HG03469 (cell line): ENCODE measurements at regions not wholly inside any gene's neighbourhood (a gene's known extent, or its start where the extent isn't known, plus 50 kb on each side); places are given as distances from the start of the nearest gene placed in this dataset.
A peak's percentile ranks its signal among the peaks of the same experiment; 100 is the strongest.

Experiments
- ATAC-seq: cut with Tn5 transposase; IDR thresholded peaks from one replicate; pipeline ENCODE4 v1.9.1; 2021; ENCODE audit warnings: mild to moderate bottlenecking, moderate library complexity, moderate number of reproducible peaks; ENCODE audit not compliant: unreplicated experiment

DNA sequence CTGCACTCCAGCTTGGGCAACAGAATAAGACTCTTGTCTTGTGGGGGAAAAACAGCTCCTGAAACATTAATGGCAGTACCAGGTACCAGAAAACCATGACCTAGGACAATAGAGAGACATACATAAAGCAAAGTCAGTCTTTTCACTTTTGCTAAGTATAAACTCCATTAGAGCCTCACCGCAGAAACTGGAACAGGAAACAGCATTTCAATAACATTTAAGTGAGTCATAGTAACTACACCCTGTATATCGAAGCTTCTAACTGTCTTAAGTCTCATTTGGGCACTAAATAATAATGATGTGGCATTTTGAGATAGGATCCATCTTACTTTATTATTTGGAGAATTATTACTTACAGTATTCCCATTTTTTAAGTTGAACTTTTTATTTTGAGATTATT is 517.8 kb upstream of the CELF2 start:
- ATAC-seq: no peak

DNA sequence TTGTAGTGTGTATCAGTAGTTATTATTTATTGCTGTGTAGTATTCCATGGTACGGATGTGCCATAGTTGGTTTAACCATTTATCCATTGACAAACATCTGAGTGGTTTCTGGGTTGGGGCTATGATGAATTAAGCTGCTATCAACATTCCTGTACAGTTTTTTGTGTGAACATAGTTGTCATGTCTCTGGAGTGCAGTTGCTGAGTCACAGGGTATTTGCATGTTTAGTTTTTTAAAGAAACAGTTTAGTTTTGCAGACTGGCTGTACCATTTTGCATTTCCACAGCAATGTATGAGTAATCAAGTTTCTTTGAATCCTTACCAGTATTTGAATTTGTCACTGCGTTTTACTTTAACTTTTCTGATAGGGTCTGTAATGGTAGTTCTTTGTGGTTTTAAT is 516.7 kb upstream of the CELF2 start:
- no peak for ATAC-seq

DNA sequence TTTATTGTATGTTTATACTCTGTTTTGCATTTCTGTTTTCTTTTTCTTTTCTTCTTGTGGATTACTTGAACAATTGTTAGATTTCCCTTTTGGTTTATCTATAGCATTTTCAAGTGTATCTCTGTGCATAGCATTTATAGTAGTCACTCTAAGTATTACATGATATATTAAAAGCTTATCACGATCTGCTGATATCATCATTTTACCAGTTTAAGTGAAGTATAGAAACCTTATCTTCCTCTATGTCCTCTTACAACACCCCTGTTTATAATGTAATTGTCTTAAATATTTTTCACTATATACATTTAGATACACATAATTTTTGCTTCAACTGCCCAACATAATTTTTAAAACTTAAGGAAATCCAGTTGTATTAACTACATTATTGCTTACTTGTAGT is 513.9 kb upstream of the CELF2 start:
- no peak for ATAC-seq

DNA sequence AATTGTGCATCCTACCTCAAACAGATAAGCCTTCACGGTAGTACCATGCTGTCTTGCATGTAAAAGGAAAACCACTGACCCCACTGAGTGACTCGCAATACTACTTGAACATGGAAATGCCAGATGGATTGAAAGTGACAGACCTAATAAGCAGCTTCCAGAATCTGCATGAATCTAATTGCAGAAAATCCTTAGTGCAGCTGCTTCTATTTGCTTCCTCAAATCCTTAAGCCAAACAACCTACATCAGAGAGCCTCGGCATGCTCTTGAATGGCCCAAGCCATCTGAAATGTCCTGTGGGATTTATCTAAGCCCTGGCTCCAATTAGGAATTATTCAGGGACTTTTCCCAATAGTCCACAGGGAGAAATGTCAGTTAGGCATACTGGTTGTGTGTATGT is 509.5 kb upstream of the CELF2 start:
- no peak for ATAC-seq

DNA sequence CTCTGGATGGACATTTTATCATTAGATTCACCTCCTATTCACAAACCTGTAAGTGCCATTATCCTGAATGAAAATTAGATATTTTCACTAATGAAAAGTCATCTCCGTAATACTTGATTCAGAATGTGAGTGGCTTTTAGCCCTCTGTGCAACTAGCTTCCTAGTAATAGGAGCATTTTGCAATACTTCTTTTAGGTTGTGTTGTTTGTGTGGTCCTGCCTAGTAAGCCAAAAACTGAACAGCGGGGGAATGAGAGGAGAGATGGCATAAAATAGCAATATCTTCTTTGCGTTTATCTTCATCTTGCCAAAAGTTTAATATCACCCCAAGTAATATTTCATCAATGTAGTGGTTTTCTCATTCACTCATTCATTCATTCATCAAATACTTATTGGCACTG is 507.5 kb upstream of the CELF2 start:
- ATAC-seq: no peak

DNA sequence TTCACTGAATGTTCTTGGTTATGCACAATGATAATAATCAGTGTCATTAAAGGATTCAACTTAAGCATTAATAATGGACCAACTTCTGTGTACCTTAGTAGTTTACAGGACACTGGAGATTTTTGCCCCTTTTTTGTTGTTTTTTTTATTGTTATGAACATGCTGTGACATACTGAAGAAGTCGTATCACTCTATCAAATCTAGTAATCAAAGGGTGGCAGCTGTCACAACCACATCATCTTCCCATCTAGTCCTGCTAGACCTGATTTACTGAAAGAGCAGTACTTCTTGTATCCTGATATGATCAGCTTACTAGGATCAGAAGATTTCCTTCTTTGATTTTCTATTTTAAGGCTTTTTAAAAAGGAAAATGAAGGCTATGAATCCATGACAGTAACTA is 504.6 kb upstream of the CELF2 start:
- no peak for ATAC-seq

DNA sequence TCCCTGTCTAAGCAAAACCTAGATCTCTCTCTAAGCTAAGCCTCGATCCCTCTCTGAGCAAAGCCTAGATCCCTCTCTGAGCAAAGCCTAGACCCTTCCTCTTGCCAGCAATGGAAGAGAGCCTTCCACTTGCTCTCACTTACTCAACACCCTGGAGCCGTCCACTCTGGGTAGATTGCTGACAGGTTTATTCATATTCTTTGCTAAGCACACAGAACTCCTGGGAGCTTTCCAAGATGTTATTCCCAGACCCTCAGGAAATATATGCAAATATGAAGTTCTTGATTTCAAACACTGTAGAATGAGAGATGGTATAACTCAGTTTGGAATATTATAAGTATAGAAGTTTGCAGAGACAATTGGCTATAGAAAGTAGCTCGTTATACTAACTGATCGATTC is 503.8 kb upstream of the CELF2 start:
- ATAC-seq: no peak

DNA sequence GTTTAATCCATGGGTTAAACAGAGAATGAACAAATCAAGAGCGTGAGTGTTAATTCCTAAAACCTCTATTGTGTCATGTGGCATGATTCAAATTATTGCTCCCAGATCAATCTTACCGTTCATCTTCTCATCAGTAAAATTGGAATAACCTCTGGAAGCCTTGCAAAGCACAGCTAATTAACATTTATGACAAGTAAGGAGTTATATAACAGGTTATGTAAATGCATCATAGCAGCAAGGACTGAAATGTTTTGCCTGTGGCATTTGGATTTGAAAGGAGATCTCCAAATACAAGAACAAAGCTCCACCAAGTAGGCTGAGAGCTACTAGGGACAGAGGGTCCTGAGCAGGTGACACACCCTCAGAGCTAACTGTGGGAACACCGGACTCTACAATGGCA is 502.9 kb upstream of the CELF2 start:
- ATAC-seq: no peak

DNA sequence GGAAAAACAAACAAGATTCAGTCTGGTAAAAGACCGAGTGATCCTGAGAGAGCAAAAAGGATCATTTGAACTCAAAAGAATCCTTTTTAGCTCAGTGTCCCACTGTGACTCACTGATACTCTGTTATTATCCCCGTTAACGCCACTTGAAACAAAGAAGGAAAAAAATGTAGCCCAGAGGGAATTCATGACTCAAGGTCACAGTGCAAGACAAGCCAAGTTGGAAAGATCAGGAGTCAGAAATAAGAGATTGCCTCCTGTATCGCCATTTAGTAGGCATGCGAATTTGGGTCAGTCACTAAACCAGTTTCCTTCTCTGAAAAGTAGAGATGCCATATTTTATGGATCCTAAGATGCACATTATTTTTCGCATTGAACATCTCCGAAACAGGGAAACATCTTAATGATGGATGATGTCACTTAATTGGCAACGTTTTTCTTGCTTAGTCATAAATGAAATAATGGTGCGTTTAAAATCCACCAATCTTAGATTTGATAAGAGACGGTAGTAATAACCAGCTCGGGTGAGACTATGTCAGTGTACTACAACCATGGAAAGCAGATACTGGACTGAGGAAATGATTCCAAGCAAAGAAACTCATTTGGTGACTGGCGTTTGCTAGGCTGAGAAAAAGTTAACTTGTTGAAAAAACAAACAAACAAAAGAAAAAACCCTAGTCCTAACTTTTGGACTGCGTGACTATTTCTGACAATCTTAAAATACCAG is 502.0 kb upstream of the CELF2 start:
- no peak for ATAC-seq

DNA sequence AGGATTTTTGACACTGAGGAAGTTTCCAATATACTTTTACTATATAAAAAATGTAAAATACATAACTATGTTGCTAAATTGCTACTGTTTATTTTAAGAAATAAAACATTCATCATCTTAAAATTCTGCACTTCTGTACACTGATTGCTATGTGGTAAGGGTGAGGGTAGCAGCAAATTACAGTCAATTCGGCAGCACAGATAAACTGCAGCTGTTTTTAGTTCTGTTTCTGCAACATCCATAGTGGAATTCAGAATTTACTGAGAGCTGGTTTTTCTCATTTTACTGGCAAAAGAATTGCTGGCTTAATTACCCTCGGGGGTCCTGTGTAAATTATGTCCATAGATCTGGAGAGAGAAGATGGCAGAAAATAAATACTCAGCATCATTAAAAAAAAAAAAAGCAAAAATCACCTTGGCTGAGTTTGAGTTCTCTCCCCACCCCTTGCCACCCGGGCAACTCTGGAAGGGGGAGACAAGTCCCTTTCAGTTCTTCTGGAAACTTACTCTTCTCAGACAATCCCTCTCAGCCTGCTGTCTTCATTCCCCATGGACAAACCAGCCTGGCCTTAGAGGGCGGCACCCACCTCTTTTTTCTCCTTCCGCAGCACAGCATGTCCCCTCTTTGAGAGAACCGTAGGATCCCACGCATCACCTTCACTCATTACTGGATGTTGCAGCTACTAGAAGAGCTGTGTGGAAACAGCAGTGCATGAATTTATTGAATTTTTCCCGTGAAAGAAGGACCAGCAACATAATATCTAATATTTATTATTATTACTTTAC is 501.1 kb upstream of the CELF2 start:
- no peak for ATAC-seq

DNA sequence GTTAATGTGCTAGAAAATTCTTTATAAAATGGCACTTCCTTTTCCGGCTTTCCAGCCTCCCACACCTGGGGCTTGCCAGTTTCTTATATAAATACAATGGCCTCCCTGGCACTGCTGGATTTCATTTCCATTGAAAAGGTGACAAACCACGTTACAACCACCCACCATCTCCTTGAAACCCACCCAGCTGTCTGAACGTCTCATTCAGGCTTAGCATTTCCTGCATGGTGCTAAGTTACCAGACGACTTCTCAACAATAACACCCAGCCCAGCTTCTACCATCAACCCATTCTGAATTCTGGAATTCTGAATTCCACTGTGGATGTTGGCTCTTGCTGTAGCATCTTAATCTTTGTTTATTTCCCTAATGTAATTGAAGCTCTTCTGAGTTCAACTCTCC is 499.8 kb upstream of the CELF2 start:
- no peak for ATAC-seq

DNA sequence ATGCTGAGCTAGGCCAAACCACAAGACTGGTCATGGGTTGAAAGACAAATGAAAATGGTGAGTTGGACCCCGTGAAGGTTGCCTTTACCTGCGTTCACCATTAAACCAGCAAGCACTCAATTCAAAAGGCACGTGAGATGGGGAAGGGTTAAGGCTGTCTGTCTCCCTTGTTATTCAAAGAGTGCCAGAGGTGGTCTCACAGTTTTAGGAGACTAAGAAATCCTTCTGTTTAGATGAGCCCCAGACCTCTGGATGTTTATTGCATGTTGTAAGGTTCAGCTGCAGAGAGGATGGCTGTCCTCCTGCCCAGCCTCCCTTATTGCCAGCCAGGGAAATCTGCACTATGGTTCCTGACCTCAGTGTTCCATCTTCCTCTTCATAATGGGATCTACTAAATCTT is 498.0 kb upstream of the CELF2 start:
- ATAC-seq: no peak

DNA sequence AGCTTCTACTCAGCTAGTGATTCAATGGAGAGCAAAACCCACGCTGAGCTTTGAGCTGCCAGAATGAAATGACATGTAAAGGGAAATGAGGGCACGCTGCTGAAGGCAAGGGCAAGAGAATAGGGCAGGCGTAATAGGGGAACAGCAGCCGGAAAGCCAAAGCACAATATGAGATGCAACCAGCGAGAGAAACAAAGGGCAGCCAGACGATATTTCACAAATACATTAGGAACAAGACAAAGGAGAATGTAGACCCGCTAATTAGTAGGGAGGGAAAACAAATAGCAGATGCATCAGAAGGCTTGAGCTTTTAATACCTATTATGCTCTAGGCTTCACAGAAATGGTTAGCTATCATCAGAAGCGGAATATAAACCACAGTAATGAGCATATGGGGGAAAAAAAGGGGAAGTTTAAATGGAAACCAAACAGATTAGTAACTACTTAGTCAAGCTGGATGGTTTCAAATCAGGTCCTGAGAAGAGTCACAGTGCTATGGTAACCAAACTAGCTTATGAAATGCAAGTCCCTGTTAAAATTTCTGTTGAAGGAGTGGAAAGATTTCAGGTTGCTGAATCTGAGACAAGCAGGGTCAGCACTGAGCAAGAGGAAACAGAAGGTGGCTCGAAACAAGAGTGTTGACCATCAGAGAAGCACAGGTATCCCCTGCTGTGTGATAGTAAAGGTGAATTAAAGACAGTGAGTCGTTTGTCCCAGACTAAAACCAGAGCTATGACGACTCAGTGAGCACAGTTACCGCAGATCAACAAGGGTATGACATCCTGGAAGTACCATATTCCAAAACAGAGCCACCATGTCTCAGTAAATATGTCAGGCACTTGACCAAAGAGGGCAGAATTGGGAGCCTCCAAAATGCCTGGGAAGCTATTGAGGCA is 496.9 kb upstream of the CELF2 start:
- ATAC-seq: peak; percentile 94

DNA sequence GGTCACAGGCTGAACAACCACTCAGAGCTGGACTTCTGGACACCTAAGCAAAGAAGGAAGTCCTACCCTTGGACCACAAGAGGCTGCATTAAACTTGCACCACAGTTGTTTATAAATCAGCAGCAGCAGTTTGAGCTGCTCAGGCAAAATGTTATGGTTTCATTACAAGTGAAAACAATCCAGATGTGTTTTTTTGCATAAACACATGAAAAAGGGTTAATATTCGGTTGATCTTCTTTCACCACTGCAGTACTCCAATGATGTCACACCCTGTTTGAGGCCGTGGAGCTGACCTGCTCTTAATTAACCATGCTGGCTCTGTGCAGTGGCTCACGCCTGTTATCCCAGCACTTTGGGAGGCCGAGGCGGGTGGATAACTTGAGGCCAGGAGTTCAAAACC is 490.8 kb upstream of the CELF2 start:
- ATAC-seq: no peak

DNA sequence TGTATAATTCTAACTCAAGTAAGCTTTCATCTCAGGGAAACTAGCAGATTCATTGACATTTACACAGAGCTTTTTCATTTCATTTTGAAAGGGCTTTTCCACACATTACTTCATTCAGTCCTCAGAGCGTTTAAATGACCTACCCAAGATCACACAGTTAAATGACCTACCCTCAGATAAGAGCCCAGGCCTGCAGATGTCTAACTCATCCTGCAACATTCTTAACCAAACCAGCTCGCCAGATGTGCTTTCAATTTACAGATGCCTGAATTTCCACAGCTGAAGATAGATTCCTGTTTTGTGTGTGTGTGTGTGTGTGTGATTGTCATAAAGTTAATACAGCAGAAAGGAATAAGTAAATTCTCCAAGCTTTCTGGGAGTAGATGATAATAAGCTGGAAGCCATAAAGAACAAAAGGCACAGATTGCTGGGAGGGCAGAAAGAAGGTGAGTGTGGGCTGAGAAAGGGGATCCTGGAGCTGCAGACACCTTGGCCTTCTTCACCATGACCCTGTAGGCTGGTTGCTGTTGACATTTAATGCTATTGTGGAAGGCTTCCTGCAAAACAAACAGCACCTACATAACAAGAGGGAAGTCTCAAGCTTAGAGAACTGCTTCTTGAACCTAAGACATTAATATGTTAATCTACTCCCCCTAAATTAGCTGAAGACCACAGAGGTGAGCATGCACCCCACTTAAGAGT is 489.7 kb upstream of the CELF2 start:
- no peak for ATAC-seq

DNA sequence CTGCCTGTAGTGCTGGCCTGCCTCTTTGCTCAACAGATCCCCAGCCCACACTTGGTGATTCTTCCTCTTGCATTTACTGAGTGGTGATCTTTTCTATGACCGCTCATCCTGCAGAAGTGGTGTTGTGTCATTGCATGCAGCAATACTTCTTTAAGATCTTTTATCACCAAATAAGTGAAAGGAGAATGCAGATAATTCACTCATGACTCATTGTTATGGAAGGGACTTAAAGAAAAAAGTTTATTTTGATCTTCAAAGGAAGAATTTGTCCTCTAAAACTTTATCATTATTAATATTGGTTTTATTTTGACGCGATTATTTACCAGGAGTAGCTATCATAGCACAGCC is 489.1 kb upstream of the CELF2 start:
- no peak for ATAC-seq

DNA sequence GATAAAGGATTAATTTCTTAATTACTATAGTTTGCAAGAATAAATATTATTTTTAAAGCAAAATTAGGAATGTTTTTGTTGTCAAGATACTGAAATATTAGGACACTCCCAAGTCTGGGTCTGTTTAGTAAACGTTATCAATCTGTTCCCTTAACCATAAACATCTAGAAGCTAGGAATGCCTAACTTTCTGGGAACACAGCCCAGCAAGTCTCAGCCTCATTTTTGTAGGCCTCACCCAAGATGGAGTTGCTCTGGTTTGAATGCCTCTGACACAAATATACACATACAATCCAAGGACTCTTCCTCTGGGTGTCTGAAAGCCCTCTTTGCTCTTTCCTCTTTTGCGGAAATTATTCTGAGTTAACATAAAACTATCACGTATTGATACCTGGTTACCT is 487.4 kb upstream of the CELF2 start:
- no peak for ATAC-seq

DNA sequence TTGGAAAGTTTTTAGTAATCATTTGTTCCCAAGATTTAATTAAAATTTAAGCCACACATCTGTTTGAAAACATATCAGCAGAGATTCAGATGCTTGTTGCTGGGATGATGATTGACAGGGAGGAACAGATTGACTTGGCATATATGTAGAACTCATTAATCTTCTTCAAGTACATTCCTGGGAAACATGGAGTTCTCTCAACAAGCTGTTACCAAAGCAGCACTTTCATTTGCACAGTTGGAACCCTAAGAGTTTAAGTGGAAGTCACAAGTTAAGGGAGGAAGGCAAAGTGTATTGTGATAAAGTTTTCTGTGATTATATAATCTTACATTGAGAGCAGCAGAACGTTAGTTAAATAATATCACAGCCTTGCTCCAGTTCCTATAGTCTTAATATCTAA is 485.4 kb upstream of the CELF2 start:
- ATAC-seq: no peak

DNA sequence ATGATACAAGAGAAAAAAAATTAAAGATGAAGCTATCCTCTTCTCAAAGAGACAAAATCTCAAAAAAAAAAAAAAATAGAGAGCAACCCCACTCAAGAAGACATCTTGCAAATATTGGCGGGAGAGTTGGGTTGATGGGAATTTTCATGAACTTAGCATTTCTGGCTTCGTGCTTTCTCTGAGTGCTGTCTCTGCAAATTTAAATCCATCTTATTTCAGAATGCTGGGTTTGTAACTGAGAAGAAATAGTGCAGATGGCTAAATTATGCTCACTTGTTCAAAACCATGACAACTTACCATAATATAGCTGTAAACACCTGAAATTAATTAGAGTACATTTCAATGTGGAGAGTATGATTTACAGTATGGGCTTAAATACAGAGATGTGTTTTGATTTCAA is 484.8 kb upstream of the CELF2 start:
- no peak for ATAC-seq

DNA sequence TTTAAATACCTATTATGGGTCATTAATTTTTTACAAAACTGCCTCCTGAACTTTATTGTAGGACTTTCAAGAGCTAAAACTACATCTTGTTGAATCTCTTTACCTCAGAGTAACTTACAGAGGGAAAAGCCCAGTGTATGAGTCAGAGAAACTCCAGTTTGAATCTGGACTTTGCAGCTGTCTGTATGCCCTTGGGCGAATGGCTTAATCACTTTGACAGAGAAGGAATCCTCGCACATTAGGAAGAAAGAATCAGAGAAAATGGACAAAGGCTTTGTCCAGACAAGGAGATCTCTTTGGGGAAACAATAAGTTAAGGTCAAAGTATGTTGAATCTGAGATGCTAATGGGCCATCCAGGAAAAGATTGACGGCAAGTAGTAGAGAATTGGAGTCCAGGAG is 484.2 kb upstream of the CELF2 start:
- ATAC-seq: no peak

DNA sequence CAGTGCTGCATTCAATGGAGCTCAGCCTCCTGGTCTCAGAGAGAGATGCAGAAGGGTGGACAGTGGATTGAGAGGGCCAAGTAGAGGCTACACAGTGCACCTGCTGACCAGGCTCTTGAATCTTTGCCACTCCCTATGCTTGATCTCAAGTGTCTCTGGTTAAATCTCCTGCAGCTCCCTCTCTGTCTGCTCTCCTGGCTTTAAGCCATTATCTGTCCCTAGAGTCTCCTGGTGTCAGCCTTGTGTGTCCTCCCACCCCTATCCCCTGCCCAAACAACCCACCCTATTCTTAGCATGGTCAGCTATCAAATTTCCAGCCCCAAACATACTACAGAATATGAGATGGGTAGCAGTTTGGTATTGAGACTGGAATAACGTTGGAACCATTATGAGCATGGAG is 479.3 kb upstream of the CELF2 start:
- ATAC-seq: no peak
